ENCODE measurements at regions not wholly inside any gene's neighbourhood (a gene's known extent, or its start where the extent isn't known, plus 50 kb on each side); places are given as distances from the start of the nearest gene placed in this dataset.
"Not testable (repeated sequence)": the region's sequence is repeated elsewhere in the genome, so short reads cannot be mapped to it uniquely, and the experiment has no call there.

- intact Hi-C loops (cut with DNase I; ENCODE audit: low total_unique reads) (no loop called here), in situ Hi-C loops (cut with MboI; ENCODE audit: low pct_ligation_motif_present in 1 of 4, low pct_unique_long_range_greater_than_20kb in 1 of 4, low sequenced_read_pairs in 3 of 4) (no loop called here)
- no peak for DNase-seq
- H3K27ac ChIP-seq = peak overlapping the region in 1 of 4 donors; percentile 60
- H3K4me3 ChIP-seq = no peak overlapping the region
- H3K36me3 ChIP-seq = no peaks in the 10 kb centered on the region
- H3K27me3 ChIP-seq = no peaks in the 10 kb centered on the region
- WGBS, 2 donors (ENCODE audit: low coverage in 1 of 2) = 41 to 50% methylated on average over 3 of the region's 3 CpGs
- TF ChIP-seq POLR2A (IDR thresholded peaks at IDR 0.05) (no peak), EP300 (IDR thresholded peaks at IDR 0.05; ENCODE audit: low read depth) (no peak), POLR2AphosphoS5 (IDR thresholded peaks at IDR 0.05) (no peak), CTCF (IDR thresholded peaks at IDR 0.05) (no peak)
- no peaks in the 10 kb centered on the region for H3K4me1 ChIP-seq
- no peaks in the 10 kb centered on the region for H3K9me3 ChIP-seq
Observed at GRCh38 chr12:7555752-7556151, 52.2 kb upstream of the CD163 start.

GRCh38 chr12:7554831-7555230 lies 51.3 kb upstream of the CD163 start:
- 86 to 100% methylated on average over 2 to 6 of the region's 6 CpGs for WGBS, 2 donors (ENCODE audit: low coverage in 1 of 2)
- H3K4me3 ChIP-seq; in situ Hi-C loops (cut with MboI; ENCODE audit: low pct_ligation_motif_present in 1 of 4, low pct_unique_long_range_greater_than_20kb in 1 of 4, low sequenced_read_pairs in 3 of 4); H3K9me3 ChIP-seq; H3K27ac ChIP-seq; H3K4me1 ChIP-seq; DNase-seq; H3K36me3 ChIP-seq; intact Hi-C loops (cut with DNase I; ENCODE audit: low total_unique reads); H3K27me3 ChIP-seq: not testable (repeated sequence)
